Calu3 (cell line): ENCODE measurements at regions not wholly inside any gene's neighbourhood (a gene's known extent, or its start where the extent isn't known, plus 50 kb on each side); places are given as distances from the start of the nearest gene placed in this dataset.

Experiments used
- BruUV-seq: library from RNA; stranded (reverse); fragments of 400-500 nt; replicated peaks from 2 replicates; lab custom pipeline; 2021; lab: Mats Ljungman, UMichigan
- CTCF ChIA-PET: fragments of 300-600 bp; sonication (Branson Sonifier 250); formaldehyde crosslinking; loops from one replicate; lab custom pipeline; 2022; ENCODE audit warnings: antibody characterized with exemption; lab: Charles Lee
- DNase-seq: peaks from one replicate; pipeline ENCODE4 v3.0.0; 2022
- H3K27ac Mint-ChIP-seq: one replicate; pipeline ENCODE4 v1.8.0; 2022; ENCODE audit warnings: mixed read lengths; ENCODE audit not compliant: unreplicated experiment
- H3K27me3 Mint-ChIP-seq: one replicate; pipeline ENCODE4 v1.8.0; 2022; ENCODE audit warnings: mixed read lengths; ENCODE audit not compliant: unreplicated experiment
- H3K36me3 Mint-ChIP-seq: one replicate; pipeline ENCODE4 v1.8.0; 2022; ENCODE audit warnings: mild to moderate bottlenecking, moderate library complexity, mixed read lengths; ENCODE audit not compliant: insufficient read depth, unreplicated experiment
- H3K4me1 Mint-ChIP-seq: one replicate; pipeline ENCODE4 v1.8.0; 2022; ENCODE audit warnings: mild to moderate bottlenecking, low read depth, mixed read lengths; ENCODE audit not compliant: unreplicated experiment
- H3K4me3 Mint-ChIP-seq: one replicate; pipeline ENCODE4 v1.8.0; 2022; ENCODE audit warnings: mild to moderate bottlenecking, low read depth, moderate library complexity, mixed read lengths; ENCODE audit not compliant: unreplicated experiment
- H3K9me3 Mint-ChIP-seq: one replicate; pipeline ENCODE4 v1.8.0; 2022; ENCODE audit warnings: low read depth, mixed read lengths; ENCODE audit not compliant: unreplicated experiment
- intact Hi-C: fragments of 100-400 bp; cut with micrococcal nuclease; formaldehyde crosslinking; loops from one replicate; pipeline ENCODE4 v1.10.0; 2022; ENCODE audit not compliant: unreplicated experiment
- TF ChIP-seq, protein P1 (sequence below): fragments of 200-600 bp; IDR thresholded peaks from one replicate; pipeline ENCODE4 v1.8.0; 2022; ENCODE audit warnings: antibody characterized with exemption; ENCODE audit not compliant: unreplicated experiment

DNA sequence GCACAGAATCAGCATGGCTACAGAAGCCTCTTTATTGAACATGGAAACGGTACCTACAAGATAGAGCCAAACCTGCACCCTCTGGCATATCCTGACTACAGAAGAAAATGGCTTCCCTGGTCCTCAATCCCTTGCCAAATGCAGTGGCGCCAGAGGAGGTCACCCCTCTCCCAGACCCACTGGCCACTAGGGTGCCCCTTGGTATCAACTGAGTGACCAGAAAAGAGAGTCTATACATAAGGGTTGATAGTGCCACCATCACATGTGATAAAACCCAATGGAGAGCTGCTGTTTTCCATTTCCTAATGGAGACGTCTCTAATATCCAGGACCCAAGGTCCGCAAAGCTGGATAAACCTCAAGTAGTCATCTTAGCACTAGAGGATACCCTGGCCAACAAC, 52.7 kb upstream of the ALK start:
- no peak overlapping the region for H3K27ac Mint-ChIP-seq
- CTCF ChIA-PET, result no interaction called here
- H3K4me1 Mint-ChIP-seq, result no peaks in the 10 kb centered on the region
- no TSS peak for BruUV-seq
- intact Hi-C loops, result no loop called here
- H3K27me3 Mint-ChIP-seq, result peaks cover 82% of the 10 kb centered on the region
- no peaks in the 10 kb centered on the region for H3K36me3 Mint-ChIP-seq
- DNase-seq, result no peak
- H3K4me3 Mint-ChIP-seq, result no peak overlapping the region
- H3K9me3 Mint-ChIP-seq, result no peaks in the 10 kb centered on the region
- TF ChIP-seq, protein P1, sequence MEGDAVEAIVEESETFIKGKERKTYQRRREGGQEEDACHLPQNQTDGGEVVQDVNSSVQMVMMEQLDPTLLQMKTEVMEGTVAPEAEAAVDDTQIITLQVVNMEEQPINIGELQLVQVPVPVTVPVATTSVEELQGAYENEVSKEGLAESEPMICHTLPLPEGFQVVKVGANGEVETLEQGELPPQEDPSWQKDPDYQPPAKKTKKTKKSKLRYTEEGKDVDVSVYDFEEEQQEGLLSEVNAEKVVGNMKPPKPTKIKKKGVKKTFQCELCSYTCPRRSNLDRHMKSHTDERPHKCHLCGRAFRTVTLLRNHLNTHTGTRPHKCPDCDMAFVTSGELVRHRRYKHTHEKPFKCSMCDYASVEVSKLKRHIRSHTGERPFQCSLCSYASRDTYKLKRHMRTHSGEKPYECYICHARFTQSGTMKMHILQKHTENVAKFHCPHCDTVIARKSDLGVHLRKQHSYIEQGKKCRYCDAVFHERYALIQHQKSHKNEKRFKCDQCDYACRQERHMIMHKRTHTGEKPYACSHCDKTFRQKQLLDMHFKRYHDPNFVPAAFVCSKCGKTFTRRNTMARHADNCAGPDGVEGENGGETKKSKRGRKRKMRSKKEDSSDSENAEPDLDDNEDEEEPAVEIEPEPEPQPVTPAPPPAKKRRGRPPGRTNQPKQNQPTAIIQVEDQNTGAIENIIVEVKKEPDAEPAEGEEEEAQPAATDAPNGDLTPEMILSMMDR, result no peak

DNA sequence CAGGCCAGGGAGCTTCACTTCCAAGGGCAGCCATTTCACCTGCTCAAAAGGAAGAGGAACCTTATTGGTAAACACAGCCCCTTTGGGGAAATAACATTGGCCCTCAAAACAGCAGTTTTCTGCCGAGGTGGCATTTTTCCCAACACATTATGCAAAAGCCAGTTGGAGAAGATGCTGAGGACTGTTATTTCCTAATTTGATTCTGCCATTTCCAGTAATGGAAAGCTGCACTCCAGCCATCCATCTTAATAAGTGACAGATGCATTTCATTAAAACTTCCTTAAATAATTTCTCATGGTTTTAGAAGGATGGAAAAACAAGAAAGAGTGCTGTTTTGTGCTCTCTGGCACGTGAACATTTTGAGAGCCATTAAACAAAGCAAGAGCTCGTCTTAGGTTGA, 55.9 kb upstream of the ALK start:
- Mint-ChIP-seq H3K4me3 (no peak overlapping the region), H3K4me1 (no peaks in the 10 kb centered on the region), H3K27me3 (peaks cover 92% of the 10 kb centered on the region), H3K36me3 (no peaks in the 10 kb centered on the region), H3K9me3 (no peaks in the 10 kb centered on the region), H3K27ac (no peak overlapping the region)
- no TSS peak for BruUV-seq
- CTCF ChIA-PET, result no interaction called here
- TF ChIP-seq, protein P1, result no peak
- intact Hi-C loops, result no loop called here
- DNase-seq, result no peak

DNA sequence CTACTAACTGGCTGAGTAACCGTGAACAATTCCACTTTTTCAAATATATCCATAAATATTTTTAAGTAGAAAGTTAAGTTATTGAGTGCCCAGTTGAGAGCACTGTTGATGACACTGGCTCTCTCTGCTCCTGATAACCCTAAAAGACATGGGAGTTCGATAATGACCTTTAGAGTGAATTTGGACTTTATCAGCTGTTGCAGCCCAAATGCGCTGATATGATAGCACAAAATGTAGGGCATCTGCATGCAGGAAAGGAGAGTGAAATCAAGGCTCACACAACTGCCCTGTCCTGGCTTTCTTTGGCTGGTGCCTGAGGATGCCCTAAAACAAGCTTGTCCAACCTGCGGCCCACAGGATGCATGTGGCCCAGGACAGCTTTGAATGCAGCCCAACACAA, 60.0 kb upstream of the ALK start:
- H3K4me3 Mint-ChIP-seq, result no peak overlapping the region
- no TSS peak for BruUV-seq
- intact Hi-C loops, result no loop called here

DNA sequence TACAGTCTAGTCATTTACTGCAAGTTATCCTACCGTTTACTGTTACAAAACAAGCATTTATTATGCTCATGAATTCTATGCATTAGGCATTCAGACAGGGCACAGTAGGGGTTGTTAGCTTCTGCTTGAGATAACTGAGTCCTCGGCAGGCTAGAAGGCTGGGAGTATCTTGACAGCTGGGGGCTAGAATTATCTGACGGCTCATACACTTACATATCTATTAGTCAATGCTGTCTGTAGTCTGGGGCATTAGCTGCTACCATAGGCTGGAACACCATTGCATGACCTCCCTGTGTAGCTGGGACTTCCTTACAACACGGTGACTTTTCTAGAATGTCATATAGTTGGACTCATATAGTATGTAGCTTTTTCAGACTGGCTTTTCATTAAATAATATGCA, 61.9 kb upstream of the ALK start:
- H3K36me3 Mint-ChIP-seq, result no peaks in the 10 kb centered on the region
- peaks cover 50% of the 10 kb centered on the region for H3K27me3 Mint-ChIP-seq
- CTCF ChIA-PET, result interaction anchor here (0.7 kb wide), 1 partner anchor 153 kb away, joined by 3 read pairs; no protein-coding TSS in a partner anchor
- no peak for DNase-seq
- H3K9me3 Mint-ChIP-seq, result no peaks in the 10 kb centered on the region
- no peak overlapping the region for H3K27ac Mint-ChIP-seq
- no peak overlapping the region for H3K4me3 Mint-ChIP-seq
- intact Hi-C loops, result no loop called here
- TF ChIP-seq, protein P1, result no peak
- no peaks in the 10 kb centered on the region for H3K4me1 Mint-ChIP-seq
- no TSS peak for BruUV-seq

More for the DNA sequence above, 60.0 kb upstream of the ALK start:
- CTCF ChIA-PET, result interaction anchor here (1.0 kb wide), 1 partner anchor 24 kb away, joined by 3 read pairs; no protein-coding TSS in a partner anchor
- H3K27me3 Mint-ChIP-seq, result peaks cover 62% of the 10 kb centered on the region
- no peaks in the 10 kb centered on the region for H3K36me3 Mint-ChIP-seq
- TF ChIP-seq, protein P1, result no peak
- no peak overlapping the region for H3K27ac Mint-ChIP-seq
- no peaks in the 10 kb centered on the region for H3K4me1 Mint-ChIP-seq
- no peaks in the 10 kb centered on the region for H3K9me3 Mint-ChIP-seq
- no peak for DNase-seq
